Uterus (tissue), 2 donors: ENCODE measurements at regions not wholly inside any gene's neighbourhood (a gene's known extent, or its start where the extent isn't known, plus 50 kb on each side); places are given as distances from the start of the nearest gene placed in this dataset.

Experiments used
- POLR2A ChIP-seq, 2 donors: fragments of 450-650 bp; IDR thresholded peaks; one replicate each; pipeline ENCODE4 v1.6.1; 2016; ENCODE audit warnings: antibody characterized with exemption in 2 of 2, mild to moderate bottlenecking in 1 of 2, moderate library complexity in 1 of 2
- TF ChIP-seq, protein P1 (sequence below), 4 experiments: fragments of 200-600 bp in 2 of 4; fragments of 450-650 bp in 2 of 4; sonication (generic) in 2 of 4; IDR thresholded peaks; one replicate each; pipeline ENCODE4 v1.5.1; 2016 to 2019; ENCODE audit warnings: antibody characterized with exemption in 4 of 4, mild to moderate bottlenecking in 2 of 4, moderate library complexity in 1 of 4

DNA sequence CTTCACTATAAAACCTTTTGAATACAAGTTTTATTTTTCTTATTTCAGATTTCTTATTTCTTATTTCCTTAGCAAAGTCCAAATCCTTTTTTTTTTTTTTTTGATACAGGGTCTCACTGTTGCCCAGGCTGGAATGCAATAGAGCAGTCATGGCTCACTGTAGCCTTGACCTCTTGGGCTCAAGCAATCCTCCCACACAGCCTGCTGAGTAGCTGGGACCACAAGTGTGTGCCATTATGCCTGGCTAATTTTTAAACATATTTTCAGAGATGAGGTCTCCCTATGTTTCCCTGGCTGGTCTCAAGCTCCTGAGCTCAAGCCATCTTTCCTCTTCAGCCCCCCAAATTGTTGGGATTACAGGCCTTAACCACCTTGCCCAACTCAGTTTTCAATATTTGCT lies 334.3 kb downstream of the DLEU7 start:
- TF ChIP-seq, protein P1, sequence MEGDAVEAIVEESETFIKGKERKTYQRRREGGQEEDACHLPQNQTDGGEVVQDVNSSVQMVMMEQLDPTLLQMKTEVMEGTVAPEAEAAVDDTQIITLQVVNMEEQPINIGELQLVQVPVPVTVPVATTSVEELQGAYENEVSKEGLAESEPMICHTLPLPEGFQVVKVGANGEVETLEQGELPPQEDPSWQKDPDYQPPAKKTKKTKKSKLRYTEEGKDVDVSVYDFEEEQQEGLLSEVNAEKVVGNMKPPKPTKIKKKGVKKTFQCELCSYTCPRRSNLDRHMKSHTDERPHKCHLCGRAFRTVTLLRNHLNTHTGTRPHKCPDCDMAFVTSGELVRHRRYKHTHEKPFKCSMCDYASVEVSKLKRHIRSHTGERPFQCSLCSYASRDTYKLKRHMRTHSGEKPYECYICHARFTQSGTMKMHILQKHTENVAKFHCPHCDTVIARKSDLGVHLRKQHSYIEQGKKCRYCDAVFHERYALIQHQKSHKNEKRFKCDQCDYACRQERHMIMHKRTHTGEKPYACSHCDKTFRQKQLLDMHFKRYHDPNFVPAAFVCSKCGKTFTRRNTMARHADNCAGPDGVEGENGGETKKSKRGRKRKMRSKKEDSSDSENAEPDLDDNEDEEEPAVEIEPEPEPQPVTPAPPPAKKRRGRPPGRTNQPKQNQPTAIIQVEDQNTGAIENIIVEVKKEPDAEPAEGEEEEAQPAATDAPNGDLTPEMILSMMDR (IDR thresholded peaks at IDR 0.05) = no peak
- no peak for TF ChIP-seq POLR2A (IDR thresholded peaks at IDR 0.05)
